WTC11 (cell line): ENCODE measurements at regions not wholly inside any gene's neighbourhood (a gene's known extent, or its start where the extent isn't known, plus 50 kb on each side); places are given as distances from the start of the nearest gene placed in this dataset.

ENCODE experiments used
- ATAC-seq: fragments of 200-7000 bp; cut with Tn5 transposase; 2 replicates; pipeline ENCODE4 v1.10.0; 2021; ENCODE audit warnings: mild to moderate bottlenecking, moderate library complexity
- CTCF ChIA-PET: fragments of 300-600 bp; sonication (Branson Sonifier 250); formaldehyde crosslinking; loops from one replicate; lab custom pipeline; 2021; ENCODE audit warnings: antibody characterized with exemption; lab: Charles Lee
- POLR2A ChIA-PET: fragments of 350-600 bp; sonication (Branson Sonifier 250); formaldehyde crosslinking; loops from one replicate; lab custom pipeline; 2021; ENCODE audit warnings: antibody characterized with exemption; lab: Charles Lee
- DNase-seq: peaks from one replicate; pipeline ENCODE4 v3.0.0; 2021; ENCODE audit warnings: low spot score
- H3K27ac Mint-ChIP-seq: 2 replicates; pipeline ENCODE4 v1.8.0; 2021; ENCODE audit warnings: mixed read lengths
- H3K27me3 Mint-ChIP-seq: 2 replicates; pipeline ENCODE4 v1.8.0; 2021; ENCODE audit warnings: low read depth, mild to moderate bottlenecking, moderate library complexity, mixed read lengths
- H3K36me3 Mint-ChIP-seq: 2 replicates; pipeline ENCODE4 v1.8.0; 2021; ENCODE audit warnings: mixed read lengths
- H3K4me1 Mint-ChIP-seq: 2 replicates; pipeline ENCODE4 v1.8.0; 2022; ENCODE audit warnings: mixed read lengths
- H3K4me3 Mint-ChIP-seq: 2 replicates; pipeline ENCODE4 v1.8.0; 2021; ENCODE audit warnings: mild to moderate bottlenecking, moderate library complexity, mixed read lengths
- H3K9me3 Mint-ChIP-seq: 2 replicates; pipeline ENCODE4 v1.8.0; 2021; ENCODE audit warnings: mixed read lengths
- ATF2 ChIP-seq: sonication (generic); formaldehyde crosslinking; IDR thresholded peaks from 2 replicates; pipeline ENCODE4 v1.8.1; 2022; ENCODE audit warnings: low read depth, missing genetic modification reagents, borderline replicate concordance
- ERG ChIP-seq: fragments of 250-450 bp; sonication (Bioruptor Pico); IDR thresholded peaks from 2 replicates; pipeline ENCODE4 v1.8.0; 2021; ENCODE audit warnings: mild to moderate bottlenecking
- FOXK1 ChIP-seq: sonication (generic); formaldehyde crosslinking; IDR thresholded peaks from 2 replicates; pipeline ENCODE4 v1.8.0; 2022; ENCODE audit warnings: mild to moderate bottlenecking, moderate library complexity, missing genetic modification reagents
- FOXP1 ChIP-seq: sonication (generic); formaldehyde crosslinking; IDR thresholded peaks from 2 replicates; pipeline ENCODE4 v1.8.0; 2022; ENCODE audit warnings: missing genetic modification reagents, mild to moderate bottlenecking, moderate library complexity, borderline replicate concordance
- IRF2 ChIP-seq: sonication (generic); formaldehyde crosslinking; IDR thresholded peaks from 2 replicates; pipeline ENCODE4 v1.8.0; 2022; ENCODE audit warnings: low read depth, missing genetic modification reagents, borderline replicate concordance
- JUN ChIP-seq: sonication (generic); formaldehyde crosslinking; IDR thresholded peaks from 2 replicates; pipeline ENCODE4 v1.8.0; 2023; ENCODE audit warnings: mild to moderate bottlenecking, missing genetic modification reagents
- MAX ChIP-seq: sonication (generic); formaldehyde crosslinking; IDR thresholded peaks from 2 replicates; pipeline ENCODE4 v1.8.0; 2022; ENCODE audit warnings: mild to moderate bottlenecking, missing genetic modification reagents
- NR1H2 ChIP-seq: sonication (generic); formaldehyde crosslinking; IDR thresholded peaks from 2 replicates; pipeline ENCODE4 v1.9.0; 2021; ENCODE audit warnings: mild to moderate bottlenecking, moderate library complexity, missing genetic modification reagents
- RELA ChIP-seq: sonication (generic); formaldehyde crosslinking; IDR thresholded peaks from 2 replicates; pipeline ENCODE4 v1.8.1; 2022; ENCODE audit warnings: missing genetic modification reagents, mild to moderate bottlenecking, borderline replicate concordance
- USF2 ChIP-seq: sonication (generic); formaldehyde crosslinking; IDR thresholded peaks from 2 replicates; pipeline ENCODE4 v1.8.1; 2023; ENCODE audit warnings: mild to moderate bottlenecking, missing genetic modification reagents, moderate library complexity
- ZNF396 ChIP-seq: fragments of 250-450 bp; sonication (Bioruptor Pico); IDR thresholded peaks from 2 replicates; pipeline ENCODE4 v1.8.0; 2021; ENCODE audit warnings: mild to moderate bottlenecking, moderate library complexity, borderline replicate concordance
- ZNF512 ChIP-seq: sonication (generic); formaldehyde crosslinking; IDR thresholded peaks from 2 replicates; pipeline ENCODE4 v1.8.1; 2022; ENCODE audit warnings: missing genetic modification reagents, borderline replicate concordance
- ZNF532 ChIP-seq: fragments of 250-450 bp; sonication (Bioruptor Pico); IDR thresholded peaks from 2 replicates; pipeline ENCODE4 v1.9.0; 2021; ENCODE audit warnings: mild to moderate bottlenecking, borderline replicate concordance

GRCh38 chr10:52674474-52674873, 98.1 kb downstream of the MBL2 start:
- H3K4me1 Mint-ChIP-seq = no peaks in the 10 kb centered on the region
- no peaks in the 10 kb centered on the region for H3K36me3 Mint-ChIP-seq
- no peak for TF ChIP-seq JUN (CRISPR knock-in tag)
- no peak for TF ChIP-seq MAX (CRISPR knock-in tag)
- TF ChIP-seq ATF2 = no peak
- no peak for TF ChIP-seq ZNF396 (CRISPR knock-in tag)
- no peak for ATAC-seq
- ChIA-PET CTCF (no interaction called here), POLR2A (no interaction called here)
- no peaks in the 10 kb centered on the region for H3K27me3 Mint-ChIP-seq
- H3K9me3 Mint-ChIP-seq = no peaks in the 10 kb centered on the region
- H3K4me3 Mint-ChIP-seq = no peak overlapping the region
- no peak overlapping the region for H3K27ac Mint-ChIP-seq
- DNase-seq = no peak

GRCh38 chr10:52677086-52677485, 95.5 kb downstream of the MBL2 start:
- Mint-ChIP-seq H3K9me3 (no peaks in the 10 kb centered on the region), H3K4me1 (peaks cover 5% of the 10 kb centered on the region), H3K36me3 (no peaks in the 10 kb centered on the region), H3K4me3 (no peak overlapping the region), H3K27me3 (no peaks in the 10 kb centered on the region), H3K27ac (no peak overlapping the region)
- TF ChIP-seq FOXP1 (CRISPR knock-in tag) (no peak), ERG (CRISPR knock-in tag) (no peak), ZNF512 (CRISPR knock-in tag) (no peak), ZNF532 (CRISPR knock-in tag) (no peak)
- POLR2A ChIA-PET = no interaction called here
- CTCF ChIA-PET = no interaction called here
- DNase-seq (no peak), ATAC-seq (no peak)

GRCh38 chr10:52678611-52679010, 94.0 kb downstream of the MBL2 start:
- H3K4me1 Mint-ChIP-seq = peaks cover 5% of the 10 kb centered on the region
- ATAC-seq (no peak), DNase-seq (no peak)
- ChIA-PET CTCF (no interaction called here), POLR2A (no interaction called here)
- no peaks in the 10 kb centered on the region for H3K27me3 Mint-ChIP-seq
- no peak overlapping the region for H3K27ac Mint-ChIP-seq
- H3K36me3 Mint-ChIP-seq = no peaks in the 10 kb centered on the region
- H3K9me3 Mint-ChIP-seq = no peaks in the 10 kb centered on the region
- H3K4me3 Mint-ChIP-seq = no peak overlapping the region
- TF ChIP-seq RELA (CRISPR knock-in tag) (no peak), ZNF532 (CRISPR knock-in tag) (no peak), USF2 (CRISPR knock-in tag) (no peak), FOXK1 (no peak), IRF2 (CRISPR knock-in tag) (no peak), NR1H2 (CRISPR knock-in tag) (no peak)
